BE2C (cell line): ENCODE measurements at regions not wholly inside any gene's neighbourhood (a gene's known extent, or its start where the extent isn't known, plus 50 kb on each side); places are given as distances from the start of the nearest gene placed in this dataset.

ENCODE experiments used
- DNase-seq: peaks from one replicate; pipeline ENCODE4 v3.0.0-alpha.2; 2020
- H3K27me3 ChIP-seq: fragments of 250-450 bp; sonication (Bioruptor Pico); 2 replicates; pipeline ENCODE4 v1.5.1; 2020; ENCODE audit warnings: mild to moderate bottlenecking
- H3K36me3 ChIP-seq: fragments of 250-450 bp; sonication (Bioruptor Pico); 2 replicates; pipeline ENCODE4 v1.5.1; 2020; ENCODE audit warnings: mild to moderate bottlenecking
- H3K4me1 ChIP-seq: fragments of 250-450 bp; sonication (Bioruptor Pico); 2 replicates; pipeline ENCODE4 v1.5.1; 2020
- H3K4me3 ChIP-seq: 2 replicates; pipeline ENCODE4 v1.5.1; 2011; ENCODE audit warnings: low read depth, low read length
- H3K9me3 ChIP-seq: fragments of 250-450 bp; sonication (Bioruptor Pico); 2 replicates; pipeline ENCODE4 v1.5.1; 2020
- CTCF ChIP-seq: IDR thresholded peaks from 2 replicates; pipeline ENCODE4 v1.5.1; 2012; ENCODE audit warnings: mild to moderate bottlenecking, low read depth, low read length

GRCh38 chr4:58961283-58961682 is 1851.1 kb upstream of the IGFBP7 start:
- TF ChIP-seq CTCF, result no peak
- Histone ChIP-seq H3K9me3 (no peaks in the 10 kb centered on the region), H3K4me3 (no peak overlapping the region), H3K4me1 (no peaks in the 10 kb centered on the region), H3K27me3 (no peaks in the 10 kb centered on the region), H3K36me3 (no peaks in the 10 kb centered on the region)
- DNase-seq, result no peak

- no peak for TF ChIP-seq CTCF
- Histone ChIP-seq H3K9me3 (no peaks in the 10 kb centered on the region), H3K4me1 (no peaks in the 10 kb centered on the region), H3K36me3 (no peaks in the 10 kb centered on the region), H3K27me3 (no peaks in the 10 kb centered on the region), H3K4me3 (no peak overlapping the region)
- no peak for DNase-seq
Measured at GRCh38 chr4:58961925-58962324, 1851.7 kb upstream of the IGFBP7 start.

GRCh38 chr4:58962424-58962823 is 1852.2 kb upstream of the IGFBP7 start:
- Histone ChIP-seq H3K36me3 (no peaks in the 10 kb centered on the region), H3K27me3 (no peaks in the 10 kb centered on the region), H3K4me1 (no peaks in the 10 kb centered on the region), H3K4me3 (no peak overlapping the region), H3K9me3 (no peaks in the 10 kb centered on the region)
- no peak for DNase-seq
- TF ChIP-seq CTCF, result no peak

- no peaks in the 10 kb centered on the region for H3K36me3 ChIP-seq
- TF ChIP-seq CTCF, result no peak
- no peaks in the 10 kb centered on the region for H3K9me3 ChIP-seq
- no peak for DNase-seq
- no peaks in the 10 kb centered on the region for H3K27me3 ChIP-seq
- H3K4me1 ChIP-seq, result no peaks in the 10 kb centered on the region
- H3K4me3 ChIP-seq, result no peak overlapping the region
Measured at GRCh38 chr4:58981828-58982227, 1871.6 kb upstream of the IGFBP7 start.

- H3K36me3 ChIP-seq, result no peaks in the 10 kb centered on the region
- no peak for DNase-seq
- no peaks in the 10 kb centered on the region for H3K4me1 ChIP-seq
- no peak overlapping the region for H3K4me3 ChIP-seq
- no peaks in the 10 kb centered on the region; the same call in 1 of the 2 replicates for H3K9me3 ChIP-seq
- H3K27me3 ChIP-seq, result no peaks in the 10 kb centered on the region
- no peak for TF ChIP-seq CTCF
Measured at GRCh38 chr4:58983887-58984286, 1873.7 kb upstream of the IGFBP7 start.

GRCh38 chr4:59002148-59002547 is 1892.0 kb upstream of the IGFBP7 start:
- no peak for TF ChIP-seq CTCF
- Histone ChIP-seq H3K36me3 (no peaks in the 10 kb centered on the region), H3K9me3 (no peaks in the 10 kb centered on the region), H3K27me3 (no peaks in the 10 kb centered on the region), H3K4me1 (no peaks in the 10 kb centered on the region), H3K4me3 (no peak overlapping the region)
- DNase-seq, result no peak
